GM21737 (cell line): ENCODE measurements at regions not wholly inside any gene's neighbourhood (a gene's known extent, or its start where the extent isn't known, plus 50 kb on each side); places are given as distances from the start of the nearest gene placed in this dataset.

Experiments
- ATAC-seq: cut with Tn5 transposase; IDR thresholded peaks from one replicate; pipeline ENCODE4 v1.9.1; 2021; ENCODE audit warnings: mild to moderate bottlenecking, moderate library complexity; ENCODE audit not compliant: unreplicated experiment

DNA sequence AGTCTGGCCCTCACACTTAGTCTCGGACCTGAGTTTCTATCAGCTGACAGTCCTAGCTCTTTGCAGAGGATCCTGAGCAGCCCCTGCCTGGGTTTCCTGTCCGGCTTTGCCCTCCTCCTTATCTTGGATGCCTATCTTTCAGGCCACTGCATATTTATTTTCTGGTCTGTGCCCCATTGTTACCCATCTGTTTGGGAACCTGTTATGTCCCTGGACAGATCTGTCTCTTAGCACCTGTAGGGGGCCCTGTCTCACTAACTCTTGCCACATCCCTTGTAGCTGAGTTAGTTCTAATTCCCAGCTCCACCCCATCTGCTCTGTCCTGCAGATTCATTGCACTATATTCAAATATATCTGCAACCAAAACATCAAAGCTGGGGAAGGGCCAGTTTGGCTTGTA is 514.9 kb upstream of the LCORL start:
- no peak for ATAC-seq

DNA sequence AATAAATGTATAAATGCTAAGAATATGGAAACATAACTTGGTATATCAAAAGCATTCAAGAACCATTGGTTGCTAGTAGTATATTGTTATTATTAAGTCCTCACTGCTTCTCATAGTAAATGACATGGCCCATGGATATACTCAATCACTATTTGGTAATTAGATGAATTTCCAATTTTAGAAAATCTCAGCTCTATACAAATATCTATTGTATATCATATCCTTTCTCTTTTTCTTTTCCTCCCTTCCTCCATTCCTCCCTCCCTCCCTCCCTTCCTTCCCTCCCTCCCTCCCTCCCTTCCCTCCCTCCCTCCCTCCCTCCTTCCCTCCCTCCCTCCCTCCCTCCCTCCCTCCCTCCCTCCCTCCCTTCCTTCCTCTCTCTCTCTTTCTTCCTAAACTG is 514.4 kb upstream of the LCORL start:
- ATAC-seq: no peak

DNA sequence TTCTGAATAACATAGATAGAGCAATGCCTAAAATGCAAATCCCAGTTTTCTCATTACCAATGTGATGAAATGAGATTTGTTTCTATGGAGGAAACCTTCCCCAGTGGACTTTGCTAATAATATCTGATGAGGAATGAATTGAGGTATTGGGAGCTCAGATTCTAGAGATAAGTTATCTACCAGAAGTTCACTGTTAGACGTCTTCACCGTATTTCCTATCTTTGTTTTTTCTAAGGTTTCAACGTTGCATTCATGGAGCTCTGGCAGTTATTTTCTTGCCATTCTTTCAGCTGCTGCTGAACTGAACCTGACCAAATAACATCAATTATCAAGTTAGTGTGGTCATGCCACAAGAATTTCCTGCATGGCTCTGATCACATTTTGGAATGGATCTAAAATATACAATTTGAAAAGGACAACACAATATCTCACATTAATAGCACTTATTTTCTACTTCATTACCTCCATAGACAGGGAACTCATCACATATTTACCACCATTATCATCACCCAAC is 511.8 kb upstream of the LCORL start:
- no peak for ATAC-seq

DNA sequence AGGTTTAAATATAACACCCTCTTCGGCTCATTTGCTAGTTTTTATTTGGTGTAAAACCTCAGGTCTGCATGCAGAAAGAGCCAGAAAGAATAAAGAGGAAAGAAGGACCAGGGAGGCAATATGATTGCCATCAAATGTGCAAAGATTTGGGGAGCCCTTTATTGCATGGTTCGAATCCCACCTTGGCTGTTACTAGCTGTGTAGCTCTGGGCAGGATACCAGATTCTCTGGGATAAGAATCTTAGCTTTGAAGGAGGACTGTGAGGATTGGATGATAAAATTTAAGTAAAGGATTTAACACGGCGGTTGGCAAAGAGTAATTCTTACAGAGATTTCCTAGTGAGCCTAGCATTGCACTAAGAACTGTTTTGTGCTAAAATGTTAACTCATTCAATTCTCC is 510.2 kb upstream of the LCORL start:
- ATAC-seq: no peak

DNA sequence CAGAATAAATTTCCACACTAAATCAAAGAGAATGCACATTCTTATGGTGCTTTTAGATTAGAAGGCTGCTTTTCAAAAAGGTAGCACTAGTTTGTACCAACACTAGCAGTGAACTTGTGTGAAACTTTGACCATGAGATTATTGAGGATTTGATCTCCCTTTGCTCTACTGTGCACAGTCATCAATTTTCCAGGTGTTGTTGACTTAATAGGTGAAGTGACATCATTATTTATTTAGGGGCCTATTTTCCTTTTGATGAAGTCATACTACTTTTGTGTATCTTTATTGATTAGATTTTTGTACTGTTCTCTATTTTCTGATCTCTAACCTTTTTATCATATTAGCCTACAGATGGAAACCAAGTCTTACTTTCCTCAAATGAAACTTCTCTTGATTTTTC is 507.9 kb upstream of the LCORL start:
- no peak for ATAC-seq

DNA sequence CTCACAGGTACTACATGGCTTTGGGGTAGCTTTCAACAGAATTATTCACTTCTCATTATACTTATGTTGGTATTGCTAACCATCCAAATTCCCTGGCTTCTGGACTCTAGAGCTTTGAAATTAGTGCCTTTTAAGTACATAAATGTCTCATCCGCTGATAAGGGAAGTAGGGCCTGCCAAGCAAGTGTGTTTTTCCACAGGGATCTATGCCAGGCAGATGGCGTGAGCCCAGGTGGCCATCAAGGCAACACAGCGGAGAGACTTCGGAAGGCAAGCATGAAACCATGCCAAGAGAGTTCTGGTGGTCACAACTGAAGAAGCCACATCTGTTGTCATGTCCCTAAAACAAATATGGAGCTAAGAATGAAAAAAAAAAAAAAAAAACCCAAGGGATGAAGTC is 503.1 kb upstream of the LCORL start:
- no peak for ATAC-seq

DNA sequence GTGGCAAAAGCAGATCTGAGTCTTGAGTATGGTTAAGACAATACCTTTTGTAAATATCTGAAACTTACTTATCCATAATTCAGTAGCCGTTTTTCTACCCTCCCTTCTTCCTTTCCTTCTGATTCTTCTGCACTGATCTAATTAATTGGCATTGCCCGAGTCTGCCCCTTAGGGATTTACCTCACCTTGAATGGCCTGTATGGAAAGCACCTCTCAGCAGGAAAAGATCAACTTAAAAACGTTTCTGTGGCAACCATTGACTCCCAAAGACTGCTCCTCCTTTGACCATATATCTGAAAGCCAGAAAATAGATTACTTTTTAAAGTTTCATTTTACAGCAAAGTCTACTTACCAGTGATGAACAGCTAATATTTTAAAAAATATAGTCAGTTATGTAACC is 496.5 kb upstream of the LCORL start:
- no peak for ATAC-seq

DNA sequence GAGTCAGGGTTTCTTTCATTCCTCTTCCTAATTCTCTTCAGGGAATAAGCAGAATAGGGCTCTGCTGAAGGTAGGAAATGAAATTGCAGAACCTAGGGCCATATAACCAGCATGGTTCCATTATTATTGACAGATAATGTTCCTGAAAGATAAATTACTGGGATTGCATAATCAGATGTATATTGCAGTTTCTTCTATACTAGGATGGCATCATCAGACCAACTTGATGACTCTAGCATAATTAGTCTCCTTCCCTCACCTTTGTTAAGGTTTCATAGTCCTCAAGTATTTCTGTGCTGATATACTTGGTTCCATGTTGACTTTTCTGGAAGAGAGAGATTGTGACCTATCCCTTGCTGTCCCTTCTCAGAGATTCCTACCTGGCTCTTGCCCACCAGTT is 492.3 kb upstream of the LCORL start:
- ATAC-seq: no peak

DNA sequence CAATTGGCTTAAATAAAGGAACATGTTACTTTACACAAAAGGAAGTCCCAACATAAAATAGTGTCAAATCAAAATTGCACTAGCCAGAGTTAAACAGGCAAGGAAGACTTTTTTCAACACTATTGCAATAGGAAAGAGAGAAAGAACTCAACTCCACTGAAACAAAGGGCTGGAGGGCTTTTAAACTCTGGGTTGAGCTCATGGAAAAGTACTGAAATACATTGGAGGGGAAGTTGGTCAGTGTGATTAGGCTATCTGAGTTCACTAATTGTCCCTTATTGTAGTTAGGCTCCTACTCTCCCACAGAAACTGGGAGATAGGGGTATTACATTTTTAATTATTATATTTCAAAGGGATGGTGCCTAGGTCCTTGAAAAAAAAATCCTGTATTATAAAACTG is 491.2 kb upstream of the LCORL start:
- ATAC-seq: no peak

DNA sequence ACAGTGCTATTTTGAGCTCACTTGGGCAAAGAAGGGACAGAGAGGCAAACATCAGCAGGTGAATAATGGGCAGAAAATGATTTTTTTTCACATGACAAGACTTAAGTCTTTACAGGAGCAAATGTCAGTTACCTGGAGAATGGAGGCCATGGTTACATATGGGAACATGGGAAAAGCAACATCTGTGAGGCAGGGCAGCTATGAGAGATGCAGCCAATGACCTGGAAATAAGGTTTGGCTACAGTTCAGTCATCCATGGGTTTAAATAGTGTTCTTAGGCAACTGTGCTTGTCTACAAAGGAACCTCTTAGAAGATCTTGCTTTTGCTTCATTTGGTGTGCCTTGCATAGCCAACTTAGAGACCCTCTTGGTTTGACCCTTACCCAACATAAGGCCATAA is 490.2 kb upstream of the LCORL start:
- no peak for ATAC-seq

DNA sequence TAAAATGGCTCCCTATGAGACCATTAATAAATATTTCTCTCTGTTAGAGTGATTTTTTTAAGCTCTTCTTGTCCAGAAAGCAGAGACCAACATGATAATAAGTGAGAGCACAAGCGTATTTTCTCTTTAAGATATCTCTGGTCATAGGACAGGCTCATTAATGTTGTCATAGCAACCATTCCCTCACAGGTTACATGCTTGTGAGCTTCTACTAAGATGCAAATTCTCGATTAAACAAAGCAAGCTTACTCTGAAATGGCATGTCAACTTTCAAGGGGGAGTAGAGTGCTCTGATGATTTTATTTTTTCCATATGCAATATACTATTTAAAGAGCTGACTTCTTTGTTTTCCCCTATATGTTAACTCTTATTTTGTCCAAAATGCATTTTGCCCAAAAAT is 487.2 kb upstream of the LCORL start:
- ATAC-seq: no peak

DNA sequence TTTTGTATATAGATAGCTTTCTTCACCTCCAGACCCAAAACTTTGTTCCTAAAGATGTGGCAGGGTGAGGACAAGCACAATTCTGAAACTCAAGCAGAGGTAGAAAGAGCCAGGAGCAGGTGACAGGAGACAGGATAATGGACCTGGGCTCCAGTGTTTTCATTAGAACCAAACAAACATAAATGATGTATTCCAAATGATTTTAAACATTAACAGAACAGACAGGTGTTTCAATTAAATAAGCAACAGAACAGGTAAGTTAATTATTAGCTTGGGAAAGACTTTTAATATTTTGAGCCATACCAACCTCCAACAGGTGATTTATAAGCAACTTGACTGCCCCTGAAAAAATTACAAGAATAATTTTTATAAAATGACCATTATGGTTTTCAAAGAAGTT is 459.4 kb upstream of the LCORL start:
- no peak for ATAC-seq

DNA sequence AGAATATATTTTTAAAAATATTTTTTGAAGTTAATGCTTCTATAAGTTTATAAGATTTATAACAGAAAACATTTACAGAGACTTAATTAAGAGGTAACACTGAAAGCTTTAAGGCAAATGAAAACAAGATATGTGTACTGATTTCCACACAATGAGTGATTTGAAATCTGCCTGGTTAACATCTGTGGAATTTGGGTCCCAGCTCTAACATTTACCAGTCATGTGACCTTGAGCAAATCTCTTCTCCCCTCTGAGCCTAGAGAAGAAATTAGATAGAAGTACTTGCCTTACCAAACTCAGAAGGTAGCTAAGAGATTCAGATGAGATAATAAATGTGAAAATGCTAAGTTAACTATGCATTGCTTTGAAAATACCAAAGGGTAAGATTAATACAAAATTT is 458.8 kb upstream of the LCORL start:
- ATAC-seq: no peak

DNA sequence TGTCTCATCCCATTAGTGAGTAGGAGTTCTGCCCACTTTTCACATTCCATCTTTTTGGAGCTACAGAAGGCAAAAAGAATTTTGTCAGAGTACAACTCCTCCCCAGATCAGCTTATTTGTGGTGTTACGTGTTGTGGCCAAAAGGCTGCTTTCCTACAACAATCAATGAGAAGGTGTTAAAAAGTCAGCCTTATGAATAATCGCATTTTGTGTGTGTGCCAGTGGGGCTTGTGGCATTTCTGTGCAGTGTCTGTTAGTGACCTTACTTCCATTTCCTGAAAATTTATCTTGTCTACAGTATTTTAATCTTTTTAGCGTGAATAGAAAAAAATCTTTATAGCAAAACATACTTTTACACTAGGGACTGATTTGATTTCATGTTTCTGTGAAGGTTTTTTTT is 458.3 kb upstream of the LCORL start:
- ATAC-seq: no peak

DNA sequence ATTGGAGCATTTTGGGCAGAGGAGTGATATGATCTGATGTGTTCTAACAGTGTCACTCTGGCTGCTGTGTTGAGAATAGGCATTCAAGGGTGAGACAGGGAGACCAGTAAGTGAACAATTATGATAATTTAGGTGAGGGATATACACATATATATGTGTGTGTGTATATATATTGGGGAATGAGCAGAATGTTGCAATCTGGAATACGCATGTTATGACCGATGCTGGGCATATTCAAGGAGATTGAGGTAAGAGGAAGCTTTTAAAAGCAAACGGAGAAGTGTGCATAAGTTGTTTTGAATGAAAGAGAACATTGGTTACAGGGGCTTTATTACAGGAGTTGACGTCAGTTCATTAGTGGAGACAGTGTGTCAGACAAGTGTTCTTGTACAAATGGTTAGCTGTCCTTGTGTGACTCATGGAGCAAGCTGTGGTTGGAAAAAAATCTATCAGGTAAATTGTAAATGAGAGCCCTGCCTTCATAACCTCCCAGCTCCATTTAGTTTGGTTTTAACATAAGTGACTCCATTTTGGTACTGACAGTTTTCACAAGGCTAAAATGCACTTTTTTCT is 442.5 kb upstream of the LCORL start:
- ATAC-seq: no peak

DNA sequence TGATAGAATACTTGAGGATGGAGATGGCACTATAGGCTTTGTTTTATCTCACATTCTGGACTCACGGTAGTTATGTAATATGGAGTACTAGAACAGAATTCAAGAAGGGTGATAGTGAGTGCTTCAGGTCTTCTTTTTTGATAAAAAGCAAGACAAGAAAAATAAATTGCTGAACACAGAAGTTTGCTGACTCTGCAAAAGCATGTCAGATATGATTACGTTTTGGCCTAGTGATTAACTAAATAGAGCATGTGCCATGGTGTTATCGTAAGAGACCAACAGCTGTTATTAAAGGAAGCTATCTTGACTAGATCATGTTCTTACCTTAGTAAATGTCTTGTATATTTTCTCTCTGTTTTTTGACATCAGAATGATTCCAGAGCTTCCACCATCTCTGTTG is 436.9 kb upstream of the LCORL start:
- no peak for ATAC-seq

DNA sequence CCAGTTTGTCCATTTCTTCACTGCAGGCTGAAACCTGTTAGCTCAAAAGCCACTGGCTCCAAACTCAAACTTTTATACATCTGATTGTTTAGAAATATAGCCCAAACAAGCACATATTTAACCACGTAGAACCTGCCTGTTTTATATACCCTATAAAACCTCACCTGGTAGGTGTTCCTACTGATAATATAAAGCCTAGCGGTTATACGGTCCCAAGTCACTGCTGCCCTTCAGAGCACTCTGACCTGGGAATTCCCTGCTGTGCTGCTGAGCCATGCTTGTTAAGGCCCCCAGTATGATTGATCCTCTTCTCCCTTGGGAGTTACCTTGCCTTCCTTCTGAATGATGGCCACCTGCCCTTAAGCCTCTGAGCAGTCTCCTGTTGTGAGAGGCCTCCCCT is 432.8 kb upstream of the LCORL start:
- ATAC-seq: no peak

DNA sequence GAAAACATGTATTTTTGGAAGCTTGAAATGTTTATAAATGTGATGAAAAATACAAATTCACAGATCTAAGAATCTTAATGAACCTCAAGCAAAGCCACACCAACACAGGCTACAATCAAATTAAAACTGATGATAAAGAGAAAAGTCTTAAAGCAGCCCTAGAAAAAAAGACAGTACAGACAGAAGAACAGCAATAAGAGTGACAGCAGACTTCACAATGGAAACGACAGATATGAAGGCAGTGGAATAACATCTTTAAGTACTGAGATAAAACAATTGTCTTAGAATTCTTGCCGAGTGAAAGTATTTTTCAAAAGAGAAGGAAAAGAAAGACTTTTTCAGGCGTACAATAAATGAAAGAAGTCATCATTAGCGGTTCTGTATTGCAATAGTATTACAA is 423.6 kb upstream of the LCORL start:
- no peak for ATAC-seq

DNA sequence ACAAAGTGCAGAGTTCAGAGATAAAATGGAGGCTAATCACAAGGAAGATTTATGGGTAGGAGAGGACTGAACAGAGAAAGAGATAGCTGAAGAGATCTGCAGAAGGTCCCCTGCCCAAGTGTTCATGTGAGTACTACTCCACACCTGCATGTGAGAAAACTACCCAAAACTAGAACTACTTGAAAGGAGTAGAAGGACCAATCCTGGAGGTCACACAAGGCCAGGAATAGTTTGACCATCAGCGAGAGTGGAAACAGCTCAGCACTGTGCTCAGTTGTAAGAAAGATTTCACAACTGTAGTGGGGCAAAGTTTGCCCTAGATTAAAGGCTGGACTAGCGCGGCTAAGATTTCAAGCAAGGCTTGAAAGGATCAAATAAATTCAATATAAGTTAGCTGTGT is 422.7 kb upstream of the LCORL start:
- no peak for ATAC-seq

DNA sequence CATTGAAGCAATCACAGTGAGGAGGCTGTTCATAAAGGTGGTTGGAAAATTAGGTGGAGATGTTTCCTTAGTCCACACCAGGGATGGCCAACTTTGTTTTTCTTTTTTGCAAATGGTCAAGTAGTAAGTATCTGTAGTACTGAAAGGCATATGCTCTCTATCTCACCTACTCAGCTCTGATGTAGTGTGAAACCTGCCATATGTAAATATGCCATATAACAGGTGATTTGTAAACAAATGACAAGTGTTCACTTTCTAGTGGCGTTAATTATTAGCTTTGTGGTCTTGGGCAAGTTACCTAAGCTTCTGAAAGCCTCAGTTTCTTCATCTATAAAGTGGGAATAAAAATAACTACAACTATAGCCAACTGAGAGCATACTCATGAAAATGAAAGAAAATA is 421.4 kb upstream of the LCORL start:
- no peak for ATAC-seq

DNA sequence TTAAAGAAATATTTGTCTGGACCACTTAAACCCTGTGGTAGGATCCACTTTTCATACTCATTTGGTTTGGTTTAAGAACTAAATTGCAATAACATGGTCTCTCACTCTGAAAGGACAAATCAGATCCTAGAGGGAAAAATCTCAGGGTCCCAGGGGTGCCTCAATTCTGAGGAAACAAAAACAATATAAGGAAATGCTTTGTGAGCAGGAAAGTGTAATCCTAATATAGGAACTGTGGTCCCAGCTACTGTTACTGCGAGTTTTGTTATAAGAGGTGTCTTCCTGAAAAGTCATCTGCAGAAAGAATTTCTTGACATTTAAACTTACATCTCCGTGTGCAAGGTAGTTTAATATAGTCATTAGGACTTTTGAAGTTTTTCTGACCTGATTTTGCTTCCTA is 420.1 kb upstream of the LCORL start:
- no peak for ATAC-seq

DNA sequence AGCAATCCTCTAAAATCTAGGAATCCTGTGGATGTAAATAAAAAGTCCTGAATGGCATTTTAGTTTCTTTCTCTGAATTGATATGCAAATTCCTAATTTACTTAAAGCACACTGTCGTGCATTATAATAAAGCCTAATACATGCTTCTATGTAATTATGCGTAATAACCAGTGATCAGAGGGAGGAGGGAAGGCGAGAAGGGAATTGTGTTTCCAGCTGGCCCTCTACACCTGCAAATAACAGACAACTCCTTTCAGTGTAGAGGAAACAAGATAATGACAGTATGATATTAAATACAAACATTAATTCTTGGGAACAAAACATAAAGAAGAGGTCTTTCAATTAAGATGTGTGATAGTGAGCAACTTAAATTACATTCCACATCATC is 419.6 kb upstream of the LCORL start:
- no peak for ATAC-seq

DNA sequence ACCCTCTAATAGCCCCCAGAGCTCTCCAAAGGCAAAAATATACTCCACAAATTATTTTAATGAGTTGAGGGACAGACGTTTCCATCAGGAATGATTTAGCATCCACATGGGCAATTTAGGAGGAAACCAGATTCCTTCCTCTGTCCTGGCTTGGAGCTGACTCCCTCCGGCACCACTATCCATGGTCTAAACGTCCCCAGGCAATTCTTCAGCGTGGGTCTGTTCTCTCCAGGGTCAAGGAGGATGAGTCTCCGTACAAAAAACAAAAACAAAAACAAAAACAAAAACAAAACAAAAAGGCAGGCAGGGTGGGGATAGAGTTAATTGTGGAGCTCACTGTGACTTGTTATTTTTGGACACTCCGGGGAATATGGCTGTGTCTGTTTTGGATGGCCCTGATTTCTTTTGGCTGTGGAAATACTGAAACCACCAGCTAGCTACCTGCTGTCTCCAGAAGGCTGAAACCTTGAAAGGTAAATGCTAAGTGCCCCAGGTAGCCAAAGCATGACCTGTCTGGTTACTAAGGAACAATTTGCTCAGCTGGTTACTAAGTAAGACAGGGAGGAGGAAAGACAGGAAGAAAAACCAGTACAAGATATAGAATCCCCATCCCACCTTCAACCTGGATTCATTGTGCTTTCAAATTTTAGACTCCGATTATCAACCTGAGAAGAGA is 419.1 kb upstream of the LCORL start:
- ATAC-seq: no peak
